A549 (cell line): ENCODE measurements at regions not wholly inside any gene's neighbourhood (a gene's known extent, or its start where the extent isn't known, plus 50 kb on each side); places are given as distances from the start of the nearest gene placed in this dataset.

Source experiments
- CBX8 ChIP-seq: fragments of 200-600 bp; sonication (generic); IDR thresholded peaks from 2 replicates; pipeline ENCODE4 v1.6.1; 2016
- EP300 ChIP-seq, 2 experiments: fragments of >200 bp; sonication (Bioruptor Twin); formaldehyde crosslinking; IDR thresholded peaks; 2 replicates in 1 of 2; 3 replicates in 1 of 2; pipeline ENCODE4 v1.6.1; 2016 to 2017
- ESRRA ChIP-seq: fragments of 150-350 bp; IDR thresholded peaks from 2 replicates; pipeline ENCODE4 v1.6.1; 2014; ENCODE audit warnings: mild to moderate bottlenecking, low read length, borderline replicate concordance
- HOXA7 ChIP-seq: fragments of 250-450 bp; sonication (Bioruptor Pico); IDR thresholded peaks from 2 replicates; pipeline ENCODE4 v1.5.0; 2020; ENCODE audit warnings: mild to moderate bottlenecking, moderate library complexity
- MAZ ChIP-seq: fragments of 150-350 bp; IDR thresholded peaks from 2 replicates; pipeline ENCODE4 v1.6.1; 2014; ENCODE audit warnings: antibody characterized with exemption, low read depth, low read length, borderline replicate concordance
- POLR2A ChIP-seq: IDR thresholded peaks from 2 replicates; pipeline ENCODE4 v1.6.1; 2012; ENCODE audit warnings: mild to moderate bottlenecking, low read length
- RFX5 ChIP-seq: fragments of 450-650 bp; IDR thresholded peaks from 2 replicates; pipeline ENCODE4 v1.7.1; 2014; ENCODE audit warnings: antibody characterized with exemption, mild to moderate bottlenecking, moderate library complexity
- TFCP2L1 ChIP-seq: fragments of 250-450 bp; sonication (Bioruptor Pico); IDR thresholded peaks from 2 replicates; pipeline ENCODE4 v1.5.0; 2021; ENCODE audit warnings: mild to moderate bottlenecking
- TF ChIP-seq, protein P1 (sequence below): fragments of >200 bp; sonication (Bioruptor Twin); formaldehyde crosslinking; IDR thresholded peaks from 3 replicates; pipeline ENCODE4 v1.5.1; 2016
- TF ChIP-seq, protein P2 (sequence below): fragments of >200 bp; sonication (Bioruptor Twin); formaldehyde crosslinking; IDR thresholded peaks from 3 replicates; pipeline ENCODE4 v1.6.1; 2016
- TF ChIP-seq, protein P3 (sequence below): fragments of 200-600 bp; sonication (generic); IDR thresholded peaks from 2 replicates; pipeline ENCODE4 v1.6.1; 2016; ENCODE audit warnings: antibody characterized with exemption, mild to moderate bottlenecking, moderate library complexity
- TF ChIP-seq, protein P4 (sequence below): IDR thresholded peaks from 2 replicates; pipeline ENCODE4 v1.6.1; 2012

DNA sequence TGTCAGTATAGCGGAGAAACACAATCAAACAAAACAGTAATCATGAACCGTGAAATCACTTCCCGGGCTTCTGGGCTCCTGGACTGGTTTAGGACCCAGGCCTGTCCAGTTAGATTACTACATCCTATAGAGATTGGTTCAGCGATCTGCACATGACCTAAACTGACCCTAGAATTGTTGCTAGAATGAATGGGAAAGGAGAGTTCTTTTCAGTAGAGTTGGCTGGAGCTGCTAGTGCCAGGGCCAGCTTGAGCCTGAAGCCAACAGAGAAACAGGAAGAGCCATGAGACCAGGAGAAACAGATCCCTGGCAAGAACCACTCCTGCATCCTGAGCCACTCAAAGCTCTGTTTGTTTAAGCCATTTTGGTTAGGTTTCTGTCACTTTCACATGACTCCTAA, 474.3 kb upstream of the C1orf87 start:
- TF ChIP-seq, protein P1, sequence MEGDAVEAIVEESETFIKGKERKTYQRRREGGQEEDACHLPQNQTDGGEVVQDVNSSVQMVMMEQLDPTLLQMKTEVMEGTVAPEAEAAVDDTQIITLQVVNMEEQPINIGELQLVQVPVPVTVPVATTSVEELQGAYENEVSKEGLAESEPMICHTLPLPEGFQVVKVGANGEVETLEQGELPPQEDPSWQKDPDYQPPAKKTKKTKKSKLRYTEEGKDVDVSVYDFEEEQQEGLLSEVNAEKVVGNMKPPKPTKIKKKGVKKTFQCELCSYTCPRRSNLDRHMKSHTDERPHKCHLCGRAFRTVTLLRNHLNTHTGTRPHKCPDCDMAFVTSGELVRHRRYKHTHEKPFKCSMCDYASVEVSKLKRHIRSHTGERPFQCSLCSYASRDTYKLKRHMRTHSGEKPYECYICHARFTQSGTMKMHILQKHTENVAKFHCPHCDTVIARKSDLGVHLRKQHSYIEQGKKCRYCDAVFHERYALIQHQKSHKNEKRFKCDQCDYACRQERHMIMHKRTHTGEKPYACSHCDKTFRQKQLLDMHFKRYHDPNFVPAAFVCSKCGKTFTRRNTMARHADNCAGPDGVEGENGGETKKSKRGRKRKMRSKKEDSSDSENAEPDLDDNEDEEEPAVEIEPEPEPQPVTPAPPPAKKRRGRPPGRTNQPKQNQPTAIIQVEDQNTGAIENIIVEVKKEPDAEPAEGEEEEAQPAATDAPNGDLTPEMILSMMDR: no peak
- TF ChIP-seq ESRRA: no peak
- no peak for TF ChIP-seq POLR2A
- no peak for TF ChIP-seq MAZ
- TF ChIP-seq, protein P2, sequence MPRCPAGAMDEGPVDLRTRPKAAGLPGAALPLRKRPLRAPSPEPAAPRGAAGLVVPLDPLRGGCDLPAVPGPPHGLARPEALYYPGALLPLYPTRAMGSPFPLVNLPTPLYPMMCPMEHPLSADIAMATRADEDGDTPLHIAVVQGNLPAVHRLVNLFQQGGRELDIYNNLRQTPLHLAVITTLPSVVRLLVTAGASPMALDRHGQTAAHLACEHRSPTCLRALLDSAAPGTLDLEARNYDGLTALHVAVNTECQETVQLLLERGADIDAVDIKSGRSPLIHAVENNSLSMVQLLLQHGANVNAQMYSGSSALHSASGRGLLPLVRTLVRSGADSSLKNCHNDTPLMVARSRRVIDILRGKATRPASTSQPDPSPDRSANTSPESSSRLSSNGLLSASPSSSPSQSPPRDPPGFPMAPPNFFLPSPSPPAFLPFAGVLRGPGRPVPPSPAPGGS: no peak
- TF ChIP-seq, protein P3, sequence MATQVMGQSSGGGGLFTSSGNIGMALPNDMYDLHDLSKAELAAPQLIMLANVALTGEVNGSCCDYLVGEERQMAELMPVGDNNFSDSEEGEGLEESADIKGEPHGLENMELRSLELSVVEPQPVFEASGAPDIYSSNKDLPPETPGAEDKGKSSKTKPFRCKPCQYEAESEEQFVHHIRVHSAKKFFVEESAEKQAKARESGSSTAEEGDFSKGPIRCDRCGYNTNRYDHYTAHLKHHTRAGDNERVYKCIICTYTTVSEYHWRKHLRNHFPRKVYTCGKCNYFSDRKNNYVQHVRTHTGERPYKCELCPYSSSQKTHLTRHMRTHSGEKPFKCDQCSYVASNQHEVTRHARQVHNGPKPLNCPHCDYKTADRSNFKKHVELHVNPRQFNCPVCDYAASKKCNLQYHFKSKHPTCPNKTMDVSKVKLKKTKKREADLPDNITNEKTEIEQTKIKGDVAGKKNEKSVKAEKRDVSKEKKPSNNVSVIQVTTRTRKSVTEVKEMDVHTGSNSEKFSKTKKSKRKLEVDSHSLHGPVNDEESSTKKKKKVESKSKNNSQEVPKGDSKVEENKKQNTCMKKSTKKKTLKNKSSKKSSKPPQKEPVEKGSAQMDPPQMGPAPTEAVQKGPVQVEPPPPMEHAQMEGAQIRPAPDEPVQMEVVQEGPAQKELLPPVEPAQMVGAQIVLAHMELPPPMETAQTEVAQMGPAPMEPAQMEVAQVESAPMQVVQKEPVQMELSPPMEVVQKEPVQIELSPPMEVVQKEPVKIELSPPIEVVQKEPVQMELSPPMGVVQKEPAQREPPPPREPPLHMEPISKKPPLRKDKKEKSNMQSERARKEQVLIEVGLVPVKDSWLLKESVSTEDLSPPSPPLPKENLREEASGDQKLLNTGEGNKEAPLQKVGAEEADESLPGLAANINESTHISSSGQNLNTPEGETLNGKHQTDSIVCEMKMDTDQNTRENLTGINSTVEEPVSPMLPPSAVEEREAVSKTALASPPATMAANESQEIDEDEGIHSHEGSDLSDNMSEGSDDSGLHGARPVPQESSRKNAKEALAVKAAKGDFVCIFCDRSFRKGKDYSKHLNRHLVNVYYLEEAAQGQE: no peak
- TF ChIP-seq EP300 (IDR thresholded peaks at IDR 0.05): no peak
- TF ChIP-seq HOXA7 (CRISPR knock-in tag): no peak
- TF ChIP-seq, protein P4, sequence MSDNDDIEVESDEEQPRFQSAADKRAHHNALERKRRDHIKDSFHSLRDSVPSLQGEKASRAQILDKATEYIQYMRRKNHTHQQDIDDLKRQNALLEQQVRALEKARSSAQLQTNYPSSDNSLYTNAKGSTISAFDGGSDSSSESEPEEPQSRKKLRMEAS: no peak
- no peak for TF ChIP-seq TFCP2L1
- no peak for TF ChIP-seq CBX8
- no peak for TF ChIP-seq RFX5
